ENCODE measurements at regions not wholly inside any gene's neighbourhood (a gene's known extent, or its start where the extent isn't known, plus 50 kb on each side); places are given as distances from the start of the nearest gene placed in this dataset.

- TF ChIP-seq, protein P1, sequence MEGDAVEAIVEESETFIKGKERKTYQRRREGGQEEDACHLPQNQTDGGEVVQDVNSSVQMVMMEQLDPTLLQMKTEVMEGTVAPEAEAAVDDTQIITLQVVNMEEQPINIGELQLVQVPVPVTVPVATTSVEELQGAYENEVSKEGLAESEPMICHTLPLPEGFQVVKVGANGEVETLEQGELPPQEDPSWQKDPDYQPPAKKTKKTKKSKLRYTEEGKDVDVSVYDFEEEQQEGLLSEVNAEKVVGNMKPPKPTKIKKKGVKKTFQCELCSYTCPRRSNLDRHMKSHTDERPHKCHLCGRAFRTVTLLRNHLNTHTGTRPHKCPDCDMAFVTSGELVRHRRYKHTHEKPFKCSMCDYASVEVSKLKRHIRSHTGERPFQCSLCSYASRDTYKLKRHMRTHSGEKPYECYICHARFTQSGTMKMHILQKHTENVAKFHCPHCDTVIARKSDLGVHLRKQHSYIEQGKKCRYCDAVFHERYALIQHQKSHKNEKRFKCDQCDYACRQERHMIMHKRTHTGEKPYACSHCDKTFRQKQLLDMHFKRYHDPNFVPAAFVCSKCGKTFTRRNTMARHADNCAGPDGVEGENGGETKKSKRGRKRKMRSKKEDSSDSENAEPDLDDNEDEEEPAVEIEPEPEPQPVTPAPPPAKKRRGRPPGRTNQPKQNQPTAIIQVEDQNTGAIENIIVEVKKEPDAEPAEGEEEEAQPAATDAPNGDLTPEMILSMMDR (IDR thresholded peaks at IDR 0.05; ENCODE audit: insufficient read depth, low read depth, low read length) = no peak
- no peak for TF ChIP-seq EZH2 (IDR thresholded peaks at IDR 0.05; ENCODE audit: insufficient read depth, low read length)
Measured at GRCh38 chr20:10774357-10774943, 100.7 kb upstream of the JAG1 start.
